OCI-LY3 (cell line): ENCODE measurements at regions not wholly inside any gene's neighbourhood (a gene's known extent, or its start where the extent isn't known, plus 50 kb on each side); places are given as distances from the start of the nearest gene placed in this dataset.

Experiments used
- H2AFZ ChIP-seq: fragments of 200-600, 300-600 bp; shearing (Covaris generic); 2 replicates; pipeline ENCODE4 v1.6.0; 2014; ENCODE audit warnings: antibody characterized with exemption, low read depth, low read length
- H3K27ac ChIP-seq: fragments of 200-600, 300-600 bp; sonication (generic); 2 replicates; pipeline ENCODE4 v1.5.1; 2014; ENCODE audit warnings: mild to moderate bottlenecking, low read length, moderate library complexity, mixed read lengths
- H3K27me3 ChIP-seq: fragments of 200-600, 300-600 bp; sonication (generic); 2 replicates; pipeline ENCODE4 v1.6.1; 2014; ENCODE audit warnings: low read depth, low read length, mixed read lengths
- H3K36me3 ChIP-seq: fragments of 200-600, 300-600 bp; sonication (generic); replicated peaks from 2 replicates; pipeline ENCODE3; 2014; ENCODE audit warnings: low read depth, low read length, mixed read lengths
- H3K4me1 ChIP-seq: fragments of 300-600, 200-600 bp; sonication (generic); 2 replicates; pipeline ENCODE4 v1.6.1; 2014; ENCODE audit warnings: low read length, mixed read lengths
- H3K4me2 ChIP-seq: fragments of 200-600, 300-600 bp; sonication (generic); 2 replicates; pipeline ENCODE4 v1.6.1; 2014; ENCODE audit warnings: low read length, mixed read lengths
- H3K4me3 ChIP-seq: fragments of 300-600, 200-600 bp; sonication (generic); 2 replicates; pipeline ENCODE4 v1.5.1; 2014; ENCODE audit warnings: antibody characterized with exemption, mild to moderate bottlenecking, low read length, moderate library complexity
- H3K79me2 ChIP-seq: fragments of 300-600, 200-600 bp; shearing (Covaris generic); 2 replicates; pipeline ENCODE4 v1.6.1; 2014; ENCODE audit warnings: mild to moderate bottlenecking, low read length, mixed read lengths
- H3K9ac ChIP-seq: fragments of 300-600, 200-600 bp; shearing (Covaris generic); 2 replicates; pipeline ENCODE4 v1.6.0; 2014; ENCODE audit warnings: mild to moderate bottlenecking, low read length, moderate library complexity
- H3K9me3 ChIP-seq: fragments of 200-600, 300-600 bp; shearing (Covaris generic); 2 replicates; pipeline ENCODE4 v1.6.1; 2014; ENCODE audit warnings: low read length, mixed read lengths; ENCODE audit not compliant: insufficient read depth
- H4K20me1 ChIP-seq: fragments of 200-600, 300-600 bp; sonication (generic); 2 replicates; pipeline ENCODE4 v1.6.1; 2016; ENCODE audit warnings: low read length, mixed read lengths; ENCODE audit not compliant: insufficient read depth
- EZH2phosphoT487 ChIP-seq: fragments of 200-600 bp; shearing (Covaris generic); IDR thresholded peaks from 2 replicates; pipeline ENCODE4 v1.6.1; 2018; ENCODE audit warnings: antibody characterized with exemption, mixed run types, low read depth
- TF ChIP-seq, protein P1 (sequence below): fragments of 200-600, 300-600 bp; sonication (generic); IDR thresholded peaks from 2 replicates; pipeline ENCODE4 v1.5.1; 2014; ENCODE audit warnings: antibody characterized with exemption, low read length, low read depth

DNA sequence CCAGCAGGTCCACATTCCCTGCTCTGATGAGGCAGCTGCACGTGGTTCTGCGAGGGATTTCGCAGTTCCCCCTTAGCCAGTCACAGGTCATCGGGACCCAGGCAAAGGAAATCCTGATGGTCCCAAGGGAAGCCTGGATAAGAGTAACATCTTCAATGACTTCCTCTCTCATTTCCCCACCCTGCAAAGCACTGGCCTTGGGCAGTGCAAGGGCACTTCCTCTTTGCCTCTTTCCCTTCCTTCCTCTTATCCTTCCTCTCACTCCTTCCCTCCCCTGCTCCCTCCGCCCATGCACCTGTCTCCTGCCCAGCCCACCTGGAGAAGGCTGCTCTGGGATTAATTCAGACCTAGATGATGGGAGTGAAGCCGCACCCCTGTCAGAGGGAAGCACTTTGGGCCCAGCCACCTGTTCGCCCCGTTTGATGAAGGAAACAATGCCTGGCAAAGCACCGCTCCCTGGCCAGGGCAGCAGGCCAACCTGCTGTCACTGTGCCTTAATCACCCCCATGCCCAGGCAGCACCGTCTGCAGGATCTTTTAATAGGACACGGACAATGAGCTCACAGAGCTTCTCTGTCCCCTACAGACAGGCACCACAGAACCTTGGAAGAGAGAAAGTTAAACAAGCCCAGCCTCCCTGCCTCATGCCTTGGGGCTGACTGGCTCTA is 113.5 kb upstream of the PABPC3 start:
- peaks cover 28% of the 10 kb centered on the region for H3K27me3 ChIP-seq
- no peak overlapping the region for H3K4me2 ChIP-seq
- H3K4me1 ChIP-seq: no peaks in the 10 kb centered on the region

DNA sequence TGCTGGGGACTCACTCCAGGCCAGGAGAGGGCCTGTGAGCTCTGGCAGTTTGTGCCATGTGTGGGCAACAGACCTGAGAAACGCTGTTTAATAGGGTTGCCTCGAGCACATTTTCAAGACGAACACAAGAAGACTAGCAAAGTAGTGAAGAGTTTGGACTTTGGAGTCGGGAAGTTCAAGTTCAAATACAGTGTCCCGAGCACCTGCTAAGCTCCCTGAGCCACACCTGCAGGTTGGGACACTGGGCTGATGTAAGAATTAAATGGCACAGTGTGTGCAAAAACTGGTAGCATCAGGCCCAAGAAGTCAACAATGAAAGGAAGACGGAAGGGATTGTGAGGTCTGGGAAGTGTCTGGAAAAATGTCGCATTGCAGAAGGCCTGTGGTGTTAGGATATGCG is 112.8 kb upstream of the PABPC3 start:
- no peak for TF ChIP-seq EZH2phosphoT487
- TF ChIP-seq, protein P1, sequence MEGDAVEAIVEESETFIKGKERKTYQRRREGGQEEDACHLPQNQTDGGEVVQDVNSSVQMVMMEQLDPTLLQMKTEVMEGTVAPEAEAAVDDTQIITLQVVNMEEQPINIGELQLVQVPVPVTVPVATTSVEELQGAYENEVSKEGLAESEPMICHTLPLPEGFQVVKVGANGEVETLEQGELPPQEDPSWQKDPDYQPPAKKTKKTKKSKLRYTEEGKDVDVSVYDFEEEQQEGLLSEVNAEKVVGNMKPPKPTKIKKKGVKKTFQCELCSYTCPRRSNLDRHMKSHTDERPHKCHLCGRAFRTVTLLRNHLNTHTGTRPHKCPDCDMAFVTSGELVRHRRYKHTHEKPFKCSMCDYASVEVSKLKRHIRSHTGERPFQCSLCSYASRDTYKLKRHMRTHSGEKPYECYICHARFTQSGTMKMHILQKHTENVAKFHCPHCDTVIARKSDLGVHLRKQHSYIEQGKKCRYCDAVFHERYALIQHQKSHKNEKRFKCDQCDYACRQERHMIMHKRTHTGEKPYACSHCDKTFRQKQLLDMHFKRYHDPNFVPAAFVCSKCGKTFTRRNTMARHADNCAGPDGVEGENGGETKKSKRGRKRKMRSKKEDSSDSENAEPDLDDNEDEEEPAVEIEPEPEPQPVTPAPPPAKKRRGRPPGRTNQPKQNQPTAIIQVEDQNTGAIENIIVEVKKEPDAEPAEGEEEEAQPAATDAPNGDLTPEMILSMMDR: no peak
- H3K4me1 ChIP-seq: no peaks in the 10 kb centered on the region
- H2AFZ ChIP-seq: no peak overlapping the region
- no peak overlapping the region for H3K9ac ChIP-seq
- no peaks in the 10 kb centered on the region for H4K20me1 ChIP-seq
- H3K4me2 ChIP-seq: no peak overlapping the region
- H3K27ac ChIP-seq: no peak overlapping the region
- H3K4me3 ChIP-seq: no peak overlapping the region
- no peaks in the 10 kb centered on the region for H3K9me3 ChIP-seq
- H3K79me2 ChIP-seq: no peaks in the 10 kb centered on the region
- H3K36me3 ChIP-seq: no peaks in the 10 kb centered on the region
- peaks cover 28% of the 10 kb centered on the region for H3K27me3 ChIP-seq

More for the DNA sequence above, 113.5 kb upstream of the PABPC3 start:
- Histone ChIP-seq H3K9ac (no peak overlapping the region), H3K36me3 (no peaks in the 10 kb centered on the region), H3K27ac (no peak overlapping the region), H3K9me3 (no peaks in the 10 kb centered on the region), H4K20me1 (no peaks in the 10 kb centered on the region), H3K4me3 (no peak overlapping the region), H2AFZ (no peak overlapping the region), H3K79me2 (no peaks in the 10 kb centered on the region)
- TF ChIP-seq, protein P1: no peak
- no peak for TF ChIP-seq EZH2phosphoT487

DNA sequence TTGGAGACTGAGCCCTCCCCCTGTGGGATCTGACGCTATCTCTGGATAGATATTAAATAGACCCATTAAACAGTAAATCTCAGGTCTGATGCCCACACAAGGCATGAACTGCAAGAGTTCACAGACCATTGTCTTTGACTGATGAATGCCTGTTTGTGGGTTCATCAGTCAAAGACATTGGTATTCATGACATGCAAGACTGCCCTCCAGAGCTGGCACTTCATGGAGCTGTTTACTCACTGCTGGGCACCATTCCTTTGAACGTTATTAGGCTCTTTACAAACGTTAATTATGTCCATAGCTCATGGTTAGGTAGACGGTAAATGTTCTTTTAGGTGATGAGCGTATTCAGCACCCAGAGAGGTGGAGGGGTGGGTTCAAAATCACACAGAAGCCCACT is 111.8 kb upstream of the PABPC3 start:
- H3K27me3 ChIP-seq: peaks cover 28% of the 10 kb centered on the region
- TF ChIP-seq, protein P1: no peak
- no peak for TF ChIP-seq EZH2phosphoT487

DNA sequence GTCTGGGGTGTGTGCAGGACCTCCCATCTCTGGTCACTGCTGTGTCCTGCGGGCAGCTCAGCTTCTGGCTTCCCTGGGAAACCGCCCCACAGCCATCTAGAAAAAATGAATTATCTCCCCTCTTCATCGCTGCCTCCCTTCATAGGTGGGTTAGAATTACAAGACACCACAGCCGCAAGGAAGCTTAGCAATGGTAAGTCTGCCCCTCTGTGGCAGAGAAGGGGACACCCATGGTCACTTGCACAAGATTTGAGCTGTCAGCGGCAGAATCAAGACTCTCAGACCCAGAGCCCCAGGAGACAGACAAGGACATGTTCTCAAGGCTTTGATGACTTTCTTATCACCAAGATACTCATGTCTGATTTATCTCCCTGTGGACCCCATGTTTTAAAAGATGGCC is 110.8 kb upstream of the PABPC3 start:
- H3K79me2 ChIP-seq: no peaks in the 10 kb centered on the region
- H3K4me2 ChIP-seq: no peak overlapping the region
- no peak overlapping the region for H3K4me3 ChIP-seq
- no peaks in the 10 kb centered on the region for H3K36me3 ChIP-seq
- H4K20me1 ChIP-seq: no peaks in the 10 kb centered on the region
- H3K4me1 ChIP-seq: no peaks in the 10 kb centered on the region
- no peak for TF ChIP-seq EZH2phosphoT487
- TF ChIP-seq, protein P1: peak; percentile 22; the same call in 1 of the 2 replicates
- no peak overlapping the region for H3K27ac ChIP-seq
- no peak overlapping the region for H2AFZ ChIP-seq
- peaks cover 23% of the 10 kb centered on the region; the same call in 1 of the 2 replicates for H3K27me3 ChIP-seq
- no peaks in the 10 kb centered on the region for H3K9me3 ChIP-seq
- H3K9ac ChIP-seq: no peak overlapping the region

More for the DNA sequence above, 111.8 kb upstream of the PABPC3 start:
- no peak overlapping the region for H3K4me3 ChIP-seq
- no peak overlapping the region for H2AFZ ChIP-seq
- H3K79me2 ChIP-seq: no peaks in the 10 kb centered on the region
- H3K36me3 ChIP-seq: no peaks in the 10 kb centered on the region
- no peak overlapping the region for H3K9ac ChIP-seq
- H3K27ac ChIP-seq: no peak overlapping the region
- no peaks in the 10 kb centered on the region for H3K4me1 ChIP-seq
- no peaks in the 10 kb centered on the region for H3K9me3 ChIP-seq
- no peak overlapping the region for H3K4me2 ChIP-seq
- no peaks in the 10 kb centered on the region for H4K20me1 ChIP-seq
